ENCODE measurements at regions not wholly inside any gene's neighbourhood (a gene's known extent, or its start where the extent isn't known, plus 50 kb on each side); places are given as distances from the start of the nearest gene placed in this dataset.

GRCh38 chr13:66189986-66190385 is 1040.2 kb downstream of the PCDH9 start:
- no peak for TF ChIP-seq CTCF (IDR thresholded peaks at IDR 0.05)
- TF ChIP-seq POLR2A (IDR thresholded peaks at IDR 0.05) = no peak
